ENCODE measurements at regions not wholly inside any gene's neighbourhood (a gene's known extent, or its start where the extent isn't known, plus 50 kb on each side); places are given as distances from the start of the nearest gene placed in this dataset.
"Not testable (repeated sequence)": the region's sequence is repeated elsewhere in the genome, so short reads cannot be mapped to it uniquely, and the experiment has no call there.

DNA sequence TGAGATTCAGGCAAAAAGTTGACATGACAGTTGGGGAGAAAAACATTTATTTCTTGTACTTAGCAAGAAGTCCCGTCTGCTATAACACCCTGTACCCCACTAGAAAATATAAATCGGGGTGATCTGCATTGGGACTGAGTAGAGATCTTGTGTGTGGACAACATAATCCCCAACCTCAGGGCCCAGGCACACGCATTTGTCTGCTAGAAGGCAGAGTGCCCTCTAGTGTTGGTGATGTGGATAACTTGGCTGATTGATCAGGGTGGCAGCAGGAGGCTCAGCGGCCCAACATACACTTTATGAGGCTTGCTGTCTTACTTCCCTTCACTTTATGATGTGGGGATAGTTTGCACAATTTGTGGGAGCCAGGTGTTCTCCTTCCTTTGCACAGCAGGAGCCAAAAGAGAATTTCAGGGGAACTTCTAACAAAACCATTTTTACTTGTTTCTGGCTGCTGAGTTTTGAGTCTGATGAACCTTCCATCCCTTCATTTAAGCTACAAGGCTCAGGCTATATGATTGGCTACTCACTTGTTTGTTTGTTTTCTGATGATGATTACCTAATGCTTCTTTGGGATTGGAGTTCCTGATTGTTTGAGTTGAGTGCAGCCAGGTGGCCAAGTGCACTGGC is 263.2 kb downstream of the DMAC1 start:
- no peak for DNase-seq

DNA sequence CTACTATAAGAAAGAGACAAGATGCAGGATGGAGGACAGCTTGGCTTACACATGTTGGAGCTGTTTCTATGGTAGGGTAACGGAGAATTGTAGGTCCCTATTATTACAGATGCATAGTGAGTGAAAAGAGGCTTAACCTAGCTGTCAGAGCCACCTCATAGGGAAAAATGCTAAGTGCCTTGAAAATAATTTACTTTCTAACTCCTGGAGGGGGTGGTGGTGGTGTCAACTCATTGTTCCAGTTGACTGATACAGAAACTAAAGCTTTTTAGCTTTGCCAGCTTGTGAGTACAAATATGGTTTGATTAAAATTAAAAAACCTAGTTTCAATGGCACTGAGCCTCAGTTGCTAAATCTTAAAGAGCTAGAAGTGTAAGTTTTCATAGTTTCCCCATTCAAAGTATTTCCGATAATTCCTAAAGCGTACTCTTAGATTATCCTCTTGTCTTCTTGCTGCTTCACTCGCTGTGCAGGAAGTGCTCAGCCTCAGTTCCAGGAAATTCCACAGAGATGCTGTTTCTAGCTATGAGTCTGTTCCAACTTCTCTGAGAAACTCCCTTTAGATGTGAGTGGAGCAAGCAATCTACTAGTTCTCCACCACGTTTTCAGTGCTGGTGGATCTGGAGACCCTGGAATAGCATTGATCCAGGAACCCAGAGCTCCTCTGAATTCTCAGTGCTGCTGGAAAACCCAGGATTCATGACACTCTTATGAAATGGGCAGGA is 265.2 kb downstream of the DMAC1 start:
- no peak for DNase-seq

DNA sequence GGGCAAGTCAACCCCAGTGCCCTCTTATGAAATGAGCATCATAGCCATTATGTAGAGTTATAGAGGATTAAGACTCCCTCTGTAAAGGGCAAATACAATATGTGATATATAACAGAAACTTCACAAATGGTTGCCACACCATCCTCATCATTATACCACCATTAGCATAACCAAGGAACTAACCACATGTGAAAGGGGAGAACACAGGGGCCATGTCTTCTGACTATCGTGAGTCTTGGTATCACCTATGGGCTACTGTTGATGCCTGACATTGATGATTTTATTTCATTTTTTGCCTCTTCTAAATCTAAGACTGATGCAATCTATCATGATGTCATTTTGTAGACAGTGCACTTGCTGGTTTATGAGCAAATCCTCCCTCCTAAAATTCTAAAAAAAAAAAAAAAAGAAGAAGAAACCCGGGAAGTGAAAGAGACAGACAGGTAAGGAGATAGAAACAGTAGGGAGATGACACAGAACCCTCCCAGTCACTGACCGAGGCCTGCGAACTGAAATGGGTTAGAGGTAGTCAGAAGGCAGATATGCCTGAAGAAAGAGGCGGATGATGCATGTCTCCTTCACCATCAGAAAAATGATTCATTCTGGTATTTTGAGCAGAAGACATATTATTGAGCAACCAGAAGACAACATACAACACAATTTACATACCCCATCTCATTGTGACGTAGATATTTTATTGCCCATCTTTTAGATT is 266.0 kb downstream of the DMAC1 start:
- no peak for DNase-seq

DNA sequence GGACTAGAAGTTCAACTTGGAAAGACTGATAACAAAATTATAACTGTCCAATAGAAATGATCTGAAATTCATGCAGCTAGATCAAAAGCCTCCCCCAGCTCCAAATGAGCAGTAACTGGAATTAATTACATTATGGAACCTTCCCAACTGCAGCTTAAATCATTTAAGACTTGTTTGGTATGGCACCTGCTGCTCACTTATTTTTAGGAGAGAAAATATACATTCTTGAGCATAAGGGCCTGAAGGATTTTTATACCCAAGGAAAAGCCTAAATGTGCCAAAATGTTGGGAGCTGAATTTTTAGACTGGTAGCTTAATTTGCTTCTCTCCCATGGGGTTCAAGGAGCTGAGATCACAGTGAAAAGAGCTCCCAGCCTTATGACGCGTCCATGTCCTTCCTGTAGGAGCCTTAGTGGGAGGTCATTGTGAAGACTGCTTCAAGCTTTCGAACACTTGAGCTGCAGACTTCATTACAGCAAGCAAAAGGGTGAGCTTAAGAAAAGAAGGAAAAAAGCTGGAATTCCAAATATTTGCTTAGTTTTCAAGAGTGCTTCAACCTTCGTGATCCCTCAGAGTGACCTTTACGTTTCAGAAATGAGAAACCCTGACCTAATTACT is 276.0 kb downstream of the DMAC1 start:
- no peak for DNase-seq

DNA sequence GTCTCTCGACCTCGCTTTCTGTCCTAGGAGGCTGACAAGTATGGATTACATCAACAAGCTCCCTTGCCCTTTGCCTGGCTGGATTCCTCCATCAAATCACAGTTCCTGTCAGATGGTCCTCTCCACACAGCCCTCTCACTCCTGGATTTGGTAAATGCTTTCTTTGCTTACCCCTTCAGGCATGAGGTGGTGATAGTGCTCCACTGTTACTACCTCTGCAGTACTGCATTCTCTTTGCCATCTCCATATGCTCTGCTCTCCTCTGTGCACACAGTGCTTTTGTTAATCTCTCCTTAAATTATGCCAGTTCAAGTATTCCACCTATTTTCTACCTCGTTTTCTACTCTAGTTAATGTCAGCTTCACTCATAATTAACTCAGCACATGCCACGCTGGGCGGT is 279.2 kb downstream of the DMAC1 start:
- no peak for DNase-seq

DNA sequence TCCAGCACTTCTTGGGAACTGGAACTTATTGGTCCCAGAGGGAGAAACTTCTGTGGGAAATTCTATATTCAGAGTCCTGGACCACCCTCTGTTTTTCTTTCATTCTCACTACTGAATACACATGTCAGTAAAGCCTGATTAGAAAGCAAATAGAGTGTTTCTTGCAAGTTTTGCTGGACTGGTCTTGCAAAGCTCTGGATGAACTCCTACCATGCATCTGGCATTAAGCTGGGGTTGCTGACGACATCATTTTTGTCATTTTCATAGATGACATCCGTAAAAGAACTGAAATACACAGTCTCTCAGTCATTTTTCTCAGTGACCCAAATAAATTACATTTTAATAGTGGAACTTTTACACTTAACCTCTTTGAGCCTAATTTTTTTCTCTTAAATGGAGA is 283.2 kb downstream of the DMAC1 start:
- DNase-seq: no peak

DNA sequence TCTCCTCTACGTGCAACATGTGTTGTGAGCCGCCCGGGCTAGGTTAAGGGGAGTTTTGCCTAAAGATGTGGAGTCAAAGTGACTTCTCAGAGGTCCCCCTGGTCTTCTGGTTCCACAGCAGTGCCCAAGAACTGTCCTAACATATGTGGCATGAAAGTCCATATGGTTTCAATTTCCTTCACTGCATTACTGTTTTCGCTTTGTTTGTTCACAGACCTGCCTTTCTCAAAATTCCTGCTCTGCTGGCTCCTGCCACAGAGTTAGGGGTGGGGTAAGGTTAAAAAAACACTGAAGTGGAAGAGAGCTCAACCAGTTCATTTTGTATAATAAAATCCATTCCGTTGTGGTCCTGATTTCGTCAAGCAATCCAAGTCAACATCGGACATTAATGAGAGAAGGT is 289.4 kb downstream of the DMAC1 start:
- no peak for DNase-seq

DNA sequence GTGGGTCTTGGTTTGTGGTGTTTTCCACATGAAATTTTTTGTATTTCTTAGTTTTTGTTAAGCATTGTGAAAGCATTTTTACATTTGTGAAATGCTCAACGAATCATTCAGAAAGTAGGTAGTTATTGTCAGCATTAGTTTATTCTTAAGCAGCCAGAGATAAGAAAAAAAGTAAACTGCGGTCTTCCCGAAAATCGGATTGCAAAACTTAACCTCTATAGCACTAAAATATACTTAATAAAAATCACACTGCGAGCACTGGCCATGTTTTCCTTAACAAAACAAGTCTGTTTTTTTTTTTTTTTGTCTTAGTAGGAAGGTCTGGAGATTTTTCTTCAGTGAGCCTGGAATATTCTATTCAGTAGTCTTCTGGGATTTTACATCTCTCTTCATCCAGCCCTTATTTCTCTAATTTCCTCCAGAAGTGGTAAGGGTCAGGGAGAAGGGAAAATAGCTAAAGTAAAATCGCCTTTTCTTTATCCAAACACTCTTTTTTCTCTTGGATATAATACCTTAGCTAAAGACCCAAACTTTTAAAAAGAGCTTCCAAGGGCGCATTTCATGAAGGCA is 289.9 kb downstream of the DMAC1 start:
- DNase-seq: no peak

DNA sequence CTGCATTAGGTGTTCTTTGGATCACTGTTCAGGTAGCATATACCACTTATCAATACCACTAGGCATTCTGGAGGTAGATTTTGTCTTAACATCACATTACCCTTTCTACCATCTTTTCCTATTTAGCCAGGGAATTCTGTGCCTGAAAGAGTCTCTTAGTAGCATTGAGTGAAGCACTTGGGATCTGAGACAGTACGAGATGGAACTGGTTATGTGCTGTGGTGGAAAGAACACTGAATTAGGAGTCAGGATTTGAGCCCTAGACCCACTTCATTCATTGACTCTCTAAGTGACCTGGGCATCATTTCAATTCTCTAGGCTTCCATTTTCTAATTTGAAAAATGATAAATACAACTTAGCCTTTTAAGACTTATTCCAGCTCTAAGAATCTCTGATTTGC is 291.1 kb downstream of the DMAC1 start:
- DNase-seq: no peak

DNA sequence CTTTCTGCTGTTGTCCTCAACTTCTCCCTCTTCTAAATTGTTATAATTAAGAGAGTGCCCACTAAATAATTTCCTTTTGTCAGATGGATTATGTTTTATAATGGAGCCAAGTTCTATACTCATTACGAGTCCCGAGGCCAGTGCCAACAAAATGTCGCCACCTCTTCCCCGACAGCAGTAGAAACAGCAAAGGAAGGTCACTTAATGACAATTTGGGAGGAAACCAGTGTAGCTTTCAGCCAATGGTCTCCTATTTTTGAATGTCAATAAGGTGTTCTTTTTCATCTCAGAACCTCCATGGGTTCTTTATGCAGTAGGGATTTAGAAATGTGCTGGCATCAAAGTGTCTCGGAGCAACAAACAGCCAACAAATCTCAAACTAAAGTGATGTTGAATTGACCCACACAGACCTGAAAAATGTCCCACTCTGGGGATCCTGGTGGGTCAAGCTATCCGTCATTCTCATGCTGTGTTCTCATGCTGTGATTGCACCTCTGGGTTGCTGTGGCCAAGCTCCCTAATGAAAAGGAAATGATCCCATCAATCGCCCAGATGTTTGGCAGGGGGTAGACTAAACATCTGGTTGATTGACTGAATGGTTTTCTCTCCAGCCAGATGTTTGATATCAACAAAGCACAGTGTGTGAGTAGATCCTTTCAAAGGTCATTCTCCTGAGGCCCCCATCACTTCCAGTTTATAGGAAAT is 291.9 kb downstream of the DMAC1 start:
- no peak for DNase-seq

DNA sequence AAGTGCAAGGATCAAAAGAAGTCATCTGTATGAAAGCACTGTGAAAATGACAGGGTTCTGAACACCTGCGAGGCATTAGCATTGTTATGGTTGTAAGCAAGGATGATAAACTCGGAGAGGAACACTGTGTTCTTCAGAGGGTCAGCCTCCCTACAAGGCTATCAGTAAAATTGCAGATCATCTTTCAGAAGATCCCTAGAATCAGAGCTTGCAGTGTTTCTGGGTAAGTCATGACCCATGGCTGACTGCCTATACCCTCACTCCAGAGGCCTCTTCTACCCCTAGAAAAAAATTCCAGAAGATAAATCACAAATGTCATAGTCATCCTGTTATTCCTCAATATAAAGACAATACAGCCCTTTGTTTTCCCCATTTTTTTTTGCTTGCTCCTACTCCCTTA is 292.6 kb downstream of the DMAC1 start:
- no peak for DNase-seq

DNA sequence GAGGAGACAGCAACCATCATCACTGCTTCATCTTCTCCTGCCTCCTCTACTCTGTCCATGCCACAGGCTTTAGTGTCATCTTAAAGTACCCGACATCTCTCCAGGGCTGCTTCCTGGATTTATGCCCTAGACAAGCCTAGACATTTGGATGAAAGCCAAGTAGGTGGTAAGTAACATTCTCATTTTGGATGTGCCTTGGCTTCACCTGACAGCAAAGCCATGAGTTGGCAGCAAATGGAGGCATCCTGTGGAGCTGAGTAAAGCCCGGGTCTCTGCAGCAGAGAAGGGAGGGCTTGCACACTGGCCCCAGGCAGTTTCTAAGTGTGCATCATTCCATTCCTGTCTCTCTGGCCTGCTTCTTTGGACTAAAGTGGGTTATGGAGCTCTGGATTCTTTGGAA is 299.1 kb downstream of the DMAC1 start:
- no peak for DNase-seq

DNA sequence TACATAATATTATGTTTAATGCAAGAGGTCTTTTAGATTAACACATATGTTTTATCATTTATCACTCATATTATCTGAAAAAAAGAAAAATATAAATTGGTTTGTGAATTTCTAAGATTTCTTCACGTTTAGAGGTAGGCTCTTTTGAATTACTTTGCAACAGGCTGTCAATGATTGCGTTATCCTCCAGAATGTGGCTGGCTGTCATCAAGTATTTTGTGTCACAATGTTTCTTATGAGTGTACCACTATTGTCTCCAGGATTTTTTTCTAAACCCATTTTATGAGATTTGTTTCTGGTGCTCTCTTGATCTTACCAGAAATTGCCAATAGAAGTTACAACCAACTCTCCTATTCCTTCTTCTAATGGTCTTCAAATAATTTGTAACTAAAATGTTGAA is 307.9 kb downstream of the DMAC1 start:
- DNase-seq: no peak

DNA sequence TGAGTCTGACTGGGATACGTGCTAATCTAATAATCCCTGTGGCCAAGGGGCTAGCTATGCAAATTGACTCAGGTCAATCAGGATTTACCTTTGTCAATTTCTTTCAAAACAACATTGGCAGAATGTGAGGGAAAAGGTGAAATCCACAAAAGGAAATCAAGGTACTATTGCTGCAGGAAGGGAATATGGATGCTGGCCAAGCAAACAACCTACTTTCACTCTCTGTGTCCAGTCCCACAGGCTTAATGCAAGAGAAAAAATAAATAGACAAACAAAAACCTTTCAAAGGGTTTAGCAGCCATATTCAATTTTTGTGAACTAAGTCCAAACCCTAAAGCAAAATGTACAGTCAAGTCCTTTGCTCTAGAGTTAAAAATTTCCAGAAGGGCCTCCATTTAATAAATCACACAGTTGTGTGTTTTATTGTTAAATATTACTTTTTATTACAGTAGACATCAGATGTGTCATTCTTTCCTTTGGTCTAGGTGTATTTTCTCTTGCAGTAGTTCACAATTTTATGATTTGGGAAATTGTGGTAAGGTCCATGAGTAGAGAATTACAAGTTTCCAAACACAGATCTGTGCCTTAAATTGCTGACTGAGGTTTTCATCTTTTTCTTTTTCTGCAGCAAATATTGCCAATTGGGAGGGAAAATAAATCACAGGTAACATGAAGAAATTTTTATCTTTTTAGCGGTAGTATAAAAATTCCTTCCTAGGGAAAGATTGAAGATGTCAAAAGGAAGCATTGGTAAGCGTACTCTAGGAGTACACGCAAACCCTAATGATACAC is 309.1 kb downstream of the DMAC1 start:
- no peak for DNase-seq

DNA sequence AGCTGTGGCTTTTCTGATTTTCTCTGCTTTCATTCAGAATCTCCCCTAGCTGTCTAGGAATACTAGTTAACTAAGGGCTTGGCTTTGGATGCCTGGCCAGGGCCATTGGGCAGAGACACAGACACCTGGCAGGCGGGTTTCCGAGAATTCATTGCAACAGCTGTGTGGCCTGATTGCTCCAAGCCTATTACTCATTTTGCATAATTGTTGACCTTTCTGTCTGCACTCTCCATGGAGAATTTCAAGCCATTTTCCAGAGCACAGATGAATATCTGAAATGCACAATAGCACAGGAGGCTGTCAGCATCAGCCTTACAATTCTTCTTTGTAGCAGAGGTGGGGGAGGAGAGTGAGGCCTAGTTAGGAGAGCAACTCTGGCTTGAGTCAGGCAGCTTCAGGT is 310.5 kb downstream of the DMAC1 start:
- no peak for DNase-seq

DNA sequence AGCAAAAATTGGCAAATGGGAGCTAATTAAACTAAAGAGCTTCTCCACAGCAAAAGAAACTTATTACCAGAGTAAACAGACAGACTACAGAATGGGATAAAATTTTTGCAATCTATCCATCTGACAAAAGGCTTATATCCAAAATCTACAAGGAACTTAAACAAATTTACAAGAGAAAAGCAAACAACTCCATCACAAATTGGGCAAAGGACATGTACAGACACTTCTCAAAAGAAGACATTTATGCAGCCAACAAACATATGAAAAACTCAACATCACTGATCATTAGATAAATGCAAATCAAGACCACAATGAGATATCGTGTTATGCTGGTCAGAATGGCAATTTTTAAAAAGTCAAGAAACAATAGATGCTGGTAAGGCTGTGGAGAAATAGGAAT is 315.6 kb downstream of the DMAC1 start:
- DNase-seq: not testable (repeated sequence)

DNA sequence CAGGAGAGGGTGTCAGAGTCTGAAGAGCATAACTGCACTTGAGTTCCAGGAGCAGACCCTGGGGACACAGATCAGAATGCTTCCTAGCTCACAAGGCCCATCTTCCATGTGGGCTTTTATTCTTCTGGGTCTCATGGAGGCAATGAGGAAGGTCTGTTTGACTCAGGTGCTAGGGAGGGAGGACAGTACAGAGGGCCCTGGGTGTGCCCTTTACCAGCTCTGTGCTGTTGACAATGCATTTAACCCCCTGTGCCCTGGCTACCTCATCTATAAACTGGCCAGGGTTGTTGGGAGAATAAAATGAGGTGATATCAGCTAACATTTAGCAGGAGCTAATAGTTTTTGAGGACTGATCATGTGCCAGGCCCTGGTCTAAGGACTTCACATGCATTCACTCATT is 318.0 kb downstream of the DMAC1 start:
- no peak for DNase-seq

DNA sequence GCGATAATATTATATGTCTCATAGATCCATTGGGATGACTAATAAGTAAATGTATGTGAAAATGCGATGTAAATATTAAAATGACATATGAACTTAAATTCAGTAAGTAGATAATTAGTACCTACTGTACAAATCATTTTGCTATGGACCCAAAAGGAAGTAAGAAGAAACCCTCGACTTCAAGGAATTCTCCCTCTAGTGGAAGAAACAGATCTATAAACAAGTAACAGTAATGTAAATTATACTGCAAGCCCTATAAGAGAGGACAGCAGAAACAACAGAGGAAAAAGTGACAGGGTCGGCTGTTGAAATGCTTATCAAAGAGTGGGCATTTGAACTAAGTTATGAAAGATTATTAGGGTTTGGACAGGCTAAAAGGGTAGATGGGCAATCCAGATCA is 320.3 kb downstream of the DMAC1 start:
- DNase-seq: no peak

DNA sequence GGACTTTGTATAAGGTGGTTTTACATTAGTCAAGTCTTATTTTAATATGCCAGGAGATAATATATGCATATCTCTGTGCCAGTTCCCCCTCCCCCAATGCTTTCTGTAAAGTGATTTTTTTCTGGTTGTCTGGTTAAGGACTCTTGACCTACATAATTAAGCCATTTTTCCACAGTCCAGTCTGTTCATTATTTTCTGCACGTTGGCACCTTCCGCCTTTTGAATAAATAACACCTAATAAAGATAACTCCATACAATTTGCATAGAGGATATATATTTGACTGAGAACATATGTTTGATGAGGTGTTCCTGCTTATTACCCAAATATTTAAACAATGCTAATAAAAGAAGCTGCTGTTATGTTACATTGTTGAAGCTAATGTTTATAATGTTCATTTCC is 320.9 kb downstream of the DMAC1 start:
- DNase-seq: no peak

DNA sequence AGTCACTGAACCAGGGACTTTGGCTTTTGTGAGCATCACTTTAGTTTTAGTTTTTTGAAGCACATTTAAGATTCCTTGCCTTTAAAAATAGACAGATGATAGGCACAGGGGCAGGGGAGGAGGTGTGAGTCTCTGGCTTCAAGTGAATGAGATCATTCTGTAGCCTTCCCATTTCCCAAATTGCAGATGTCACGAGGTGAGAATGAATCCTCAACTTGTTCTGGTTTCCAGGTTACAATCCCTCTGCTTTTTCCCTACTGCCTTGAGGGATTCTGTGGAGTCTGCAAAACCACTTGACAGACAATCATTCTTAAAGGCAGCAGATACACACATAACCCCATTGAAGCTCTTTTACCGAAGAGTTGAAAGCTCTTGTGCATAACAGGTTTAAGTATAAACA is 332.4 kb downstream of the DMAC1 start:
- DNase-seq: no peak

DNA sequence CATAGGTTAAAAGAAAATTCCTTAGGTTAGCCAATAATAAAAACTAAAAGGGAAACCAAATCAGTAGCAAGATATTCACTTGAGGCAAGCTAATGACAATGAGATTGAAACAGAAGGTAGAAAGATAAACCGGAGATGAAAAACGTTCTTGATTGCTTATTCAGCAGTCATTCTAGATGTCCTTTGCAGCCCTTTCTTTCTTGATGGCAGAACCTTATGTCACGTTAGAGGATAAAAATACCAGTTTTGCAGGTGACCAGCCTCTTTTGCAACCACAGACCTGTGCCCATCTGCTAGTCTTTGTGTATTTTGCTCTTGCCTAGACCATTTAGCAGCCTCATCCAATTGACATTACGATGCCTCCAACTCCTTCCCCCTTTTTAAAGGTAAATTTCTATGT is 337.8 kb downstream of the DMAC1 start:
- no peak for DNase-seq

Measured in activated gamma-delta T cell treated with Interleukin-2 at 50 U/mL for 16 hours (primary cell).